ENCODE measurements at regions not wholly inside any gene's neighbourhood (a gene's known extent, or its start where the extent isn't known, plus 50 kb on each side); places are given as distances from the start of the nearest gene placed in this dataset.

DNA sequence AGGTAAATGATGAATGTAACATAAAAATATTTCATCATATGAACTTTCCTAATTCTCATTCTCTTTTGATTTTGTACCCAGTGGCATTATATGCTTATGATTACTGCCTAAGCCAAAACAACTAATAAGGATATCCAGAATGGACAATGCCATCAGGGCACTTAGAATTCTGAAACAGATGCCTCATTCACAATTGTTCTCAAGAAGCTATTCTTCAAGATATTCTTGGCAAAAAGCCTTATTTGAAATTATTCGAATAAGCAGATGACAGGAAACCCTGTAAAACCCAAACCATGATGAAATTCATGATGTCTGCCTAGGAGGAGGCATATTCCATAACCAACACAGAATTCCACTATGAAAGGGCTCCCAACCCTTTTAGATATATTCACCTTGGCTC, 353.2 kb upstream of the TRIB2 start:
- H3K27me3 Mint-ChIP-seq (ENCODE audit: low read depth): no peaks in the 10 kb centered on the region
- no peak for DNase-seq
- H3K4me1 Mint-ChIP-seq (ENCODE audit: low read depth): no peaks in the 10 kb centered on the region
- peaks cover 2 to 6% of the 10 kb centered on the region in 2 donors for H3K36me3 Mint-ChIP-seq (ENCODE audit: insufficient read depth in 2 of 2)
- ATAC-seq (replicated peaks in 1 of 2): no peak
- H3K27ac Mint-ChIP-seq: no peak overlapping the region
- H3K4me3 Mint-ChIP-seq: no peak overlapping the region
- H3K9me3 Mint-ChIP-seq: peaks cover 0 to 2% of the 10 kb centered on the region in 2 donors

DNA sequence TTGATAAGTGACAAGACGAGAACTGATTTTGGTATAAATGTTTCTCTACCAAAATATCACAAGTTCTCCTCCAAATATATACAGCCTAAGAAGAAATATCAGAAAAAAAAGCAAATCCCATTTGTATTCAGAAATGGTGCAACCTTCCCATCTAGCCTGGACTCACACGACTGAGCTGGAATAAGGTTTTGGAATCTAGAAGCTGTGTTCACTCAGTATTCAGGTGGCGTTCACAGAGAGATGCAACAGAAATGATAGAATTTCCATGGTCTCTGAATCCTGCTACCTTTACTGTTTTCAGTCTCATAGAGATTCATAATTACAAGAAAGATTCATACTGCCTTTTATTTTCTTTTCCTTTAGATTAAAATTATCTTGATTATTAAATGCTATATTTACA, 347.2 kb upstream of the TRIB2 start:
- H3K9me3 Mint-ChIP-seq: peaks cover 0 to 2% of the 10 kb centered on the region in 2 donors

DNA sequence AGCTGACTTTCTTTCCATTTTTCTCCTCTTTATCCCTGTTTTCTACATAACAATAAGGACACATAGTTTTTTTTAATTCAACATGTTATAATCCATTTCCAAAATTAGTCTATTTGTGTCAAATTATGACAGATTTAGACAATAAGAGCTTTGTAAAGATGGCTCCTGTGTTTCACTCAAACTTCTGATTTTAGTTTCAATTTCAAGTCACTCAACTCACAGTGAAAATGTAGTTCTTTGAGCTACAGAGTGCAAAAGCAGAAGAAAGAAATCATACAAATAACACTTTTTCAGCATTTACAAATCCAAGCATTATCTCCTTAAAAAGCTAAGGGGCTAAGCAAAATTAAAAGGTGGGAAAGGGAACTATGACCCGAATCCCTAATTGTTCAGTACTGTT, 340.7 kb upstream of the TRIB2 start:
- Mint-ChIP-seq H3K4me1 (ENCODE audit: low read depth) (peaks cover 9% of the 10 kb centered on the region), H3K36me3 (ENCODE audit: insufficient read depth in 2 of 2) (no peaks in the 10 kb centered on the region), H3K4me3 (peak overlapping the region in 1 of 2 donors; percentile 62), H3K9me3 (peaks cover 0 to 2% of the 10 kb centered on the region in 2 donors), H3K27me3 (ENCODE audit: low read depth) (no peaks in the 10 kb centered on the region), H3K27ac (no peak overlapping the region)
- ATAC-seq (replicated peaks in 1 of 2) (no peak), DNase-seq (no peak)

More for the DNA sequence above, 347.2 kb upstream of the TRIB2 start:
- Mint-ChIP-seq H3K36me3 (ENCODE audit: insufficient read depth in 2 of 2) (peaks cover 2 to 6% of the 10 kb centered on the region in 2 donors), H3K4me1 (ENCODE audit: low read depth) (no peaks in the 10 kb centered on the region), H3K27ac (no peak overlapping the region), H3K27me3 (ENCODE audit: low read depth) (no peaks in the 10 kb centered on the region), H3K4me3 (no peak overlapping the region)
- DNase-seq: no peak
- ATAC-seq (replicated peaks in 1 of 2): no peak

DNA sequence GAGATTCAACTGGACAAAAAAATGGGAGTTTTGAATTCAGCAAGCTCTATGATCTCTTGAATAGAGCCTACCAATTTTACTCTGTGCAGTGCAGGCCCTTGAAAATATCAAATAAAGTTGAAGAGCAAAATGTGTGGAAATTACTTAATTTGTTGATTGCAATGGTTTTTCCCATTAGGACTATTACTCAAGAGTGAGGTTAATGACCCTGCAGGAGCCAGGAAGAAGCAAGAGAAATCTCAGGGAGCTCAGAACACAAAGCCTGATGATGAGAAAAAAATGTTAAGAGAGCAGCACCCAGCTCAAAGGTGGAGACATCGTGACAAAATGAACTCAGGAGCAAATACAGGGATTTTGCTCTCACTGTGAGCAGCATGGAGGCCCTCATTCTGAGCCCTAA, 337.6 kb upstream of the TRIB2 start:
- no peak overlapping the region for H3K4me3 Mint-ChIP-seq
- H3K27ac Mint-ChIP-seq: no peak overlapping the region
- H3K27me3 Mint-ChIP-seq (ENCODE audit: low read depth): no peaks in the 10 kb centered on the region
- peaks cover 0 to 2% of the 10 kb centered on the region in 2 donors for H3K9me3 Mint-ChIP-seq
- no peaks in the 10 kb centered on the region for H3K36me3 Mint-ChIP-seq (ENCODE audit: insufficient read depth in 2 of 2)
- peaks cover 9% of the 10 kb centered on the region for H3K4me1 Mint-ChIP-seq (ENCODE audit: low read depth)
- ATAC-seq (replicated peaks in 1 of 2) (no peak), DNase-seq (no peak)

DNA sequence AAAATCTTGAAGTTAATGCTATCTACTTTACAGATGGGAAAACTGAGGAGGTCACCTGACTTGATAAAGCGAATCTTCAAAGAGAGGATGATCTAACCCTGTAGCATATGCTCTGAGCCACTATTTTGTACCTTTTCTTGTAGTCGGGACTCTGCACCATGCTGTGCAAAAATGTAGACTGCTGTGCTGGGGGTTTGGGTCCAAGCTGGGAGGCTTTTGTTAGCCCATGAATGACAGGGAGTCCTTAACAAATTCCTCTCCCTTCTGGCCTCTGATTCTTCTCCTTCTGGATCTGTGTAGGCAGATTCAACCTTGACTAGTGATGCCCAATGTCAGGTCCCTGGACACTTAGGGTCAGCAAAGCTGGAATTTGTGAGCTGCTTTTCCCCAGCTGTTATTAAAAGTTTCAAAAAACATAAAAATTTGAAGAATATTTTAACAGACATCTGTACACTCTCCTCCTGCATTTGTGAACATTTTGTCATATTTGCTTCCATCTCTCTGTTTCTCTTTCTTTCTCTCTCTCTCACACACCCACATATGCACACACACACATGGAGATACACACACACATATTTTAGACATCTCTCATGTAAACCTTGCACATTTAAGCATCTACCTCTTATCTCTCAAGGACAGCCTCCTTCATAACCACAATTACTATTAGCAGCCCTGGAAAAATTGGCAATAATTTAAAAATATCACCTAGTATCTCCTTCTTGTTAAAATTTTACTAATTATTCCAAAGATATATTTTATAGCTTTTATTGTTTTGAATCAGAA, 335.0 kb upstream of the TRIB2 start:
- H3K4me1 Mint-ChIP-seq (ENCODE audit: low read depth): no peaks in the 10 kb centered on the region
- no peak overlapping the region for H3K4me3 Mint-ChIP-seq
- no peaks in the 10 kb centered on the region for H3K36me3 Mint-ChIP-seq (ENCODE audit: insufficient read depth in 2 of 2)
- no peak for ATAC-seq (replicated peaks in 1 of 2)
- no peak overlapping the region for H3K27ac Mint-ChIP-seq
- peaks cover 0 to 2% of the 10 kb centered on the region in 2 donors for H3K9me3 Mint-ChIP-seq
- DNase-seq: no peak
- H3K27me3 Mint-ChIP-seq (ENCODE audit: low read depth): no peaks in the 10 kb centered on the region

DNA sequence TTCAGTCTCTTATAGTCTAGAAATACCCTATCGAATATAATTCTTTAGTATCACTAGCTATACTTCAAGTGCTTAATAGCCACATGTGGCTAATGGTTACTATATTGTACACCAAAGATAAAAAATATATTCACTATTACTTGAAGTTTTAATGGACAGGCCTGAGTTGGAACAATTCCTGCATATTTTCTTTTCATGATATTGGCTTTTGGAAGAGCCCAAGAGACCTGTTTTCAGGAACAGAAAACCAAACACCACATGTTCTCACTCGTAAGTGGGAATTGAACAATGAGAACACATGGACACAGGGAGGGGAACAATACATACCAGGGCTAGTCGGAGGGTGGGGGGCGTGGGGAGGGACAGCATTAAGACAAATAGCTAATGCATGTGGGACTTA, 334.4 kb upstream of the TRIB2 start:
- peaks cover 0 to 6% of the 10 kb centered on the region in 2 donors for H3K9me3 Mint-ChIP-seq
- ATAC-seq (replicated peaks in 1 of 2) (no peak), DNase-seq (no peak)
- no peaks in the 10 kb centered on the region for H3K36me3 Mint-ChIP-seq (ENCODE audit: insufficient read depth in 2 of 2)
- H3K4me3 Mint-ChIP-seq: no peak overlapping the region
- no peaks in the 10 kb centered on the region for H3K27me3 Mint-ChIP-seq (ENCODE audit: low read depth)
- no peak overlapping the region for H3K27ac Mint-ChIP-seq
- H3K4me1 Mint-ChIP-seq (ENCODE audit: low read depth): no peaks in the 10 kb centered on the region

DNA sequence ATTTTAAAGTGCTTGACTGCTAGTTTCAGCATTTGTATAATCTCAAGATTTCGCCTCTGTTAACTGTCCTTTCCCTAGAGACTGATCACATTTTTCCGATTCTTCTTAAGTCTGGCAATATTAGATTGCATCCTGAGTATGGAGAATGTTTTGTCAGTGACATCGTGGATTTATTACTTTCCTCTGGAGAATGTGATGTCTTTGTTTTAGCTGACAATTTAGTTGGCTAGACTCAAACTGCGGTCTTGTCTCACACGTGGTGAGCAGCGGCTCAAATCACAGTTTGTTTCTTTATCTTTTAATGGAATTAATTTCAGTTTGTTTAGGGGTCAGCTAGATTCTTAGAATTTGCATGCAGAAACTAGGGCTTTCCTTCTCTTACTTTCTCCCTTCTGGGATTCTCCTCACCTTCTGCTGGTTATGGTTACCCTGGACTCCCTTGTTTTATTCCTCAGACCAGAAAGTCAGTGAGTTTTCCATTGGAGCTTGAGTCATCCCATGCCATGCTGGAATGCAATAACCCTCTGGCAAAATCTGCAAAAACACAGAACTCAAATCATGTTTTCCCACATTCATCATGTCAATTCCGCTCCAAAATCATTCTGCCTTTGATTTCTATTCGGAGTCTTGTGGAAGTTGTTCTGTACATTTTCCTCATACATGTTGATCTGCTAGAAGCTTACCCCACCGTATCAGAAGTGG, 327.2 kb upstream of the TRIB2 start:
- DNase-seq (no peak), ATAC-seq (replicated peaks in 1 of 2) (no peak)

DNA sequence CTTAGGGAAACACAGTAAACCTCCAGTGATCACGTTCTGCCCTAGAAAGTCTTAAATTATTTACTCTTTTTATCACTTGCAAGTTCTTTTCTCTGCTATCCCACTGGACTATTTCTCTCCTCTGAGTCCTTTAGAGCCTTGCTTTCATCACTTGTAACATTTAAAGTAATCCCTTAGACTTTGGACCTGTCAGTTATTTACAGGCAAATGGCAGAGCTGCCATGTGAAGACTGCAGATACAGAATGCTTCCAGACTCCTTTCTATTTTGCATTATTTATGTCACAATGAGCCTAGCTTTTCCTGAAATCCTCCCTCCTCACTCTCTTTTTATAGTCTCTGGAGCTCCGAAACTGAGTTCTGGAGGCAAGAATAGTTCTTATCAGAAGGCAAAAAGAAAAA, 325.6 kb upstream of the TRIB2 start:
- H3K36me3 Mint-ChIP-seq (ENCODE audit: insufficient read depth in 2 of 2): no peaks in the 10 kb centered on the region
- H3K27me3 Mint-ChIP-seq (ENCODE audit: low read depth): no peaks in the 10 kb centered on the region
- no peak for DNase-seq
- H3K4me1 Mint-ChIP-seq (ENCODE audit: low read depth): peaks cover 11% of the 10 kb centered on the region
- H3K9me3 Mint-ChIP-seq: peaks cover 0 to 6% of the 10 kb centered on the region in 2 donors
- no peak overlapping the region for H3K27ac Mint-ChIP-seq
- H3K4me3 Mint-ChIP-seq: no peak overlapping the region
- ATAC-seq (replicated peaks in 1 of 2): no peak

More for the DNA sequence above, 327.2 kb upstream of the TRIB2 start:
- Mint-ChIP-seq H3K4me1 (ENCODE audit: low read depth) (peaks cover 1% of the 10 kb centered on the region), H3K4me3 (no peak overlapping the region), H3K27ac (no peak overlapping the region), H3K27me3 (ENCODE audit: low read depth) (no peaks in the 10 kb centered on the region), H3K36me3 (ENCODE audit: insufficient read depth in 2 of 2) (no peaks in the 10 kb centered on the region), H3K9me3 (peaks cover 0 to 6% of the 10 kb centered on the region in 2 donors)

DNA sequence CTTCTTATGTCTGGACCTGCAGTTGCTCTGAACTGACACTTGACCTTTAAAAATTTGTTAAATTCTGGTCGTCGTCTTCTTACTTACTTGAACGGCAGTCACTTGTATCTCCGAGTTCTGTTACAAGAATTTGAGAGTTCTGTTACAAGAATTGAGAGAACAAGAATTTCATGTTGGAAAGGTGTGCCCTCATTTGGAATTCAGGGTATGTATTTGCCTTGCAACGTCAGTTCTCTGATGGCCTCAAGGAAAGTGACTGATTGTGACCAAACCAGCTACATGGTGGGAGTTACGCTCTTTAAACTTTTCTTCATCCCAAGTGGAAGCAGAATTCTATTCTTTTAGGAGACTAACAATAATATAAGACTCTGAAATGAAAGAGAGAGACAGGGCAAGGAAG, 320.0 kb upstream of the TRIB2 start:
- no peaks in the 10 kb centered on the region for H3K9me3 Mint-ChIP-seq
- no peak overlapping the region for H3K27ac Mint-ChIP-seq
- no peaks in the 10 kb centered on the region for H3K27me3 Mint-ChIP-seq (ENCODE audit: low read depth)
- no peak for DNase-seq
- H3K4me3 Mint-ChIP-seq: no peak overlapping the region
- H3K4me1 Mint-ChIP-seq (ENCODE audit: low read depth): peaks cover 11% of the 10 kb centered on the region
- no peaks in the 10 kb centered on the region for H3K36me3 Mint-ChIP-seq (ENCODE audit: insufficient read depth in 2 of 2)
- no peak for ATAC-seq (replicated peaks in 1 of 2)

DNA sequence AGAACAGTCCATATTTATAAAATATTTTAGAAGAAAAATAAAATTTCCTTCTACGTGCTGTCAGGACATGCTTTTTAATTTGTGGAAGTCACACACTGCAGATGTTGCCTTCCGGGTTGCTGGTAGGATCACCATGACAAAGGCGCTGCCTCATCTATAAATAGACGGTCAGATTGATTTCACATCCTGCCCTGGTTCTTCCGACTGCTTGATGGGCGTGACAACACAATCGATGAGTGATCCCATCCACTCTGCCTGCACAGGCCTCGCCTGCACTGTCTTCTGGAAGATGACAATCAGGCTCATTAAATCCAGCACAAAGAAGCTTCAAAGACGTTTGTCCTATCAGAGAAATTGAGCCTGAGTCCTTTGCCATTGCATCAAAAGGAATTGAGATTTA, 318.9 kb upstream of the TRIB2 start:
- Mint-ChIP-seq H3K27me3 (ENCODE audit: low read depth) (no peaks in the 10 kb centered on the region), H3K4me1 (ENCODE audit: low read depth) (peaks cover 11% of the 10 kb centered on the region), H3K27ac (no peak overlapping the region), H3K4me3 (no peak overlapping the region), H3K9me3 (peaks cover 0 to 4% of the 10 kb centered on the region in 2 donors), H3K36me3 (ENCODE audit: insufficient read depth in 2 of 2) (peaks cover 4 to 5% of the 10 kb centered on the region in 2 donors)
- DNase-seq: no peak
- peak in 1 of 2 donors; percentile 21 for ATAC-seq (replicated peaks in 1 of 2)

DNA sequence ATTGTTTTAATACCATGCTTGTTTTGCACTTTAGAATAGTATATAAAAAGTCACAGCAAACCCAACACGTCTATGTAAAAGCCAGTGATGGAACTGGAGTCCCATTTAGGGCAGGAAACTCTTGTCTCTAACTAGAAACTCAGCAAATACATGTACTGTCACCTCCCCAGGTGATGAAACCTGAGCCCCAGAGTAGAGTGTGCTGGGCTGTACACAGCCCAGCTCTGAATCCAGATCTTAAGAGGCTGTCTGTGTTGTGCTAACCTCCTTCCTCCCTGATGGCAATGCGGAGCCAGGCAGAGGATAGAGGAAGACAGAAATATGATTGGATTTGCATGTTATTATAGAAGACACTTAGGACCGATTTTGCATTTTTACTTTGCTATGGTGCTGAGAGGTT, 317.5 kb upstream of the TRIB2 start:
- ATAC-seq (replicated peaks in 1 of 2) (no peak), DNase-seq (no peak)
- Mint-ChIP-seq H3K27ac (no peak overlapping the region), H3K4me1 (ENCODE audit: low read depth) (peaks cover 11% of the 10 kb centered on the region), H3K9me3 (peaks cover 1 to 4% of the 10 kb centered on the region in 2 donors), H3K27me3 (ENCODE audit: low read depth) (no peaks in the 10 kb centered on the region), H3K4me3 (no peak overlapping the region), H3K36me3 (ENCODE audit: insufficient read depth in 2 of 2) (peaks cover 4 to 5% of the 10 kb centered on the region in 2 donors)

DNA sequence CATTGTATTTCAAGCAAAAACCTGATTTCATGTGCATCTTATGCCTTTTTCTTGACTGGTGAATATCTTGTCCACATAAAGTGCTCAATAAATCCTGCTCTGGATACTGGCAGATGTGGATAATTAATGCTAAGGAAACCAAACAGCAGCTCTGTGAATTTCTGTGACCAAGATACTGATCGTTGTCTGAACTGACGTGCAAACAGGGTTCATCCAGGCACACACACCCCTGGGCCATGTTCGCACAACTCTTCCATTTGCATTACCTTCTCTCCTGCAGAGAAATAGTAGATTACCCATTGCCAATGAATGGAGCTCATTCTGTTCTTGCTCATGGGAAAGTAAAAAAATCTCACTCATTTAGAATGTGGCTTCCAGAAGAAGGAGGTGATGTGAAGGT, 316.2 kb upstream of the TRIB2 start:
- no peak overlapping the region for H3K27ac Mint-ChIP-seq
- no peaks in the 10 kb centered on the region for H3K27me3 Mint-ChIP-seq (ENCODE audit: low read depth)
- H3K9me3 Mint-ChIP-seq: peaks cover 1 to 4% of the 10 kb centered on the region in 2 donors
- no peak for DNase-seq
- H3K36me3 Mint-ChIP-seq (ENCODE audit: insufficient read depth in 2 of 2): peaks cover 4 to 5% of the 10 kb centered on the region in 2 donors
- no peaks in the 10 kb centered on the region for H3K4me1 Mint-ChIP-seq (ENCODE audit: low read depth)
- ATAC-seq (replicated peaks in 1 of 2): no peak
- H3K4me3 Mint-ChIP-seq: no peak overlapping the region

DNA sequence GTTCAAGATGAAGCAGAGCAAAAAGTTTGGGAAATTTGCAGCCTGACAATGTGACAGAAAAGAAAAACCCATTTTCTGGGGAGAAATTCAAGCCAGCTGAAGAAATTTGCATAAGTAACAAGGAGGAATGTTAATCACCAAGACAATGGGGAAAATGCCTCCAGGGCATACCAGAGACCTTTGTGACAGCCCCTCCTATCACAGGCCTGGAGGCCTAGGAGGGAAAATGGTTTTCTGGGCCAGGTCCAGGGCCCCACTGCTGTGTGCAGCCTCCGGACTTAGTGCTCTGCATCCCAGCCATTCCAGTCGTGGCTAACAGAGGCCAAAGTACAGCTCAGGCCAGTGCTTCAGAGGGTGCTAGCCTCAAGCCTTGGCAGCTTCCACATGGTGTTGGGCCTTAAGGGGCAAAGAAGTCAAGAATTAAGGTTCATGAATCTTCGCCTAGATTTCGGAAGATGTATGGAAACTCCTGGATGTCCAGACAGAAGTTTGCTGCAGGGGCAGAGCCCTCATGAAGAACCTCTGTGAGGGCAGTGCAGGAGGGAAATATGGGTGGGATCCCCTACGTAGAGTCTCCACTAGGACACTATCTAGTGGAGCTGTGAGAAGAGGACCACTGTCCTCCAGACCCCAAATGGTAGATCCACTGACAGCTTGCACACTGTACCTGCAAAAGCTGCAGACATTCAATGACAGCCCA, 314.1 kb upstream of the TRIB2 start:
- H3K27ac Mint-ChIP-seq: no peak overlapping the region
- H3K36me3 Mint-ChIP-seq (ENCODE audit: insufficient read depth in 2 of 2): peaks cover 4 to 5% of the 10 kb centered on the region in 2 donors
- no peaks in the 10 kb centered on the region for H3K4me1 Mint-ChIP-seq (ENCODE audit: low read depth)
- ATAC-seq (replicated peaks in 1 of 2): no peak
- no peak for DNase-seq
- no peak overlapping the region for H3K4me3 Mint-ChIP-seq
- H3K27me3 Mint-ChIP-seq (ENCODE audit: low read depth): no peaks in the 10 kb centered on the region
- H3K9me3 Mint-ChIP-seq: peaks cover 1 to 4% of the 10 kb centered on the region in 2 donors
